Naive thymus-derived CD4-positive, alpha-beta T cell (primary cell): ENCODE measurements at regions not wholly inside any gene's neighbourhood (a gene's known extent, or its start where the extent isn't known, plus 50 kb on each side); places are given as distances from the start of the nearest gene placed in this dataset.

Source experiments
- ATAC-seq: fragments of 150-1000 bp; cut with Tn5 transposase; 2 replicates; pipeline ENCODE4 v1.10.0; 2021; ENCODE audit warnings: mild to moderate bottlenecking, moderate library complexity
- CTCF ChIA-PET: fragments of 350-600 bp; sonication (Branson Sonifier 250); formaldehyde crosslinking; loops from one replicate; lab custom pipeline; 2021; ENCODE audit warnings: antibody characterized with exemption; lab: Charles Lee
- POLR2A ChIA-PET: fragments of 350-600 bp; sonication (Branson Sonifier 250); formaldehyde crosslinking; loops from one replicate; lab custom pipeline; 2021; ENCODE audit warnings: antibody characterized with exemption, inconsistent platforms; lab: Charles Lee
- DNase-seq, 9 donors: peaks; one replicate each; pipeline versions ENCODE4 v3.0.0 to v3.0.0-alpha.2; 2020 to 2022; ENCODE audit warnings: mixed read lengths in 1 of 9
- H3K27ac ChIP-seq: one replicate; pipeline ENCODE4 v1.7.0; 2013; ENCODE audit warnings: mild to moderate bottlenecking, low read depth, low read length, moderate library complexity
- H3K27me3 ChIP-seq, 2 donors: one replicate each; pipeline ENCODE4 v1.7.0; 2013; ENCODE audit warnings: low read length in 2 of 2, mild to moderate bottlenecking in 2 of 2, moderate library complexity in 2 of 2; ENCODE audit not compliant: control insufficient read depth in 2 of 2, insufficient read depth in 2 of 2
- H3K36me3 ChIP-seq, 3 experiments: 1 replicate in 2 of 3; 2 replicates in 1 of 3; pipeline ENCODE4 v1.7.0; 2013; ENCODE audit warnings: low read length in 3 of 3, mild to moderate bottlenecking in 3 of 3, moderate library complexity in 1 of 3; ENCODE audit not compliant: insufficient read depth in 3 of 3, control insufficient read depth in 2 of 3
- H3K4me1 ChIP-seq, 2 donors: one replicate each; pipeline ENCODE4 v1.7.0; 2013; ENCODE audit warnings: low read length in 2 of 2, mild to moderate bottlenecking in 2 of 2, moderate library complexity in 1 of 2; ENCODE audit not compliant: control insufficient read depth in 2 of 2, insufficient read depth in 2 of 2
- H3K4me3 ChIP-seq: 2 replicates; pipeline ENCODE4 v1.7.0; 2013; ENCODE audit warnings: mild to moderate bottlenecking, low read length
- H3K9me3 ChIP-seq, 3 experiments: 1 replicate in 2 of 3; 2 replicates in 1 of 3; pipeline ENCODE4 v1.7.0; 2013; ENCODE audit warnings: low read length in 3 of 3; ENCODE audit not compliant: control insufficient read depth in 2 of 3
- H3K27ac Mint-ChIP-seq, 9 donors: one replicate each; pipeline ENCODE4 v1.8.0; 2020 to 2022; ENCODE audit warnings: mixed read lengths in 9 of 9, mild to moderate bottlenecking in 8 of 9, moderate library complexity in 5 of 9, inconsistent platforms in 2 of 9
- H3K27me3 Mint-ChIP-seq, 5 donors: one replicate each; pipeline ENCODE4 v1.8.0; 2021 to 2022; ENCODE audit warnings: mixed read lengths in 5 of 5, mild to moderate bottlenecking in 1 of 5
- H3K36me3 Mint-ChIP-seq, 5 donors: one replicate each; pipeline ENCODE4 v1.8.0; 2020 to 2022; ENCODE audit warnings: mixed read lengths in 5 of 5, mild to moderate bottlenecking in 3 of 5, inconsistent platforms in 1 of 5
- H3K4me1 Mint-ChIP-seq, 7 donors: one replicate each; pipeline ENCODE4 v1.8.0; 2020 to 2022; ENCODE audit warnings: mixed read lengths in 7 of 7, mild to moderate bottlenecking in 3 of 7, inconsistent platforms in 1 of 7
- H3K4me3 Mint-ChIP-seq, 10 donors: one replicate each; pipeline ENCODE4 v1.8.0; 2020 to 2022; ENCODE audit warnings: mild to moderate bottlenecking in 10 of 10, mixed read lengths in 10 of 10, moderate library complexity in 6 of 10, inconsistent platforms in 2 of 10
- H3K9me3 Mint-ChIP-seq, 11 donors: one replicate each; pipeline ENCODE4 v1.8.0; 2020 to 2022; ENCODE audit warnings: mixed read lengths in 11 of 11, mild to moderate bottlenecking in 4 of 11, inconsistent platforms in 1 of 11, moderate library complexity in 1 of 11
- intact Hi-C, 2 donors: fragments of 100-400 bp; cut with micrococcal nuclease; formaldehyde crosslinking; loops; one replicate each; pipeline ENCODE4 v1.15.1; 2023

DNA sequence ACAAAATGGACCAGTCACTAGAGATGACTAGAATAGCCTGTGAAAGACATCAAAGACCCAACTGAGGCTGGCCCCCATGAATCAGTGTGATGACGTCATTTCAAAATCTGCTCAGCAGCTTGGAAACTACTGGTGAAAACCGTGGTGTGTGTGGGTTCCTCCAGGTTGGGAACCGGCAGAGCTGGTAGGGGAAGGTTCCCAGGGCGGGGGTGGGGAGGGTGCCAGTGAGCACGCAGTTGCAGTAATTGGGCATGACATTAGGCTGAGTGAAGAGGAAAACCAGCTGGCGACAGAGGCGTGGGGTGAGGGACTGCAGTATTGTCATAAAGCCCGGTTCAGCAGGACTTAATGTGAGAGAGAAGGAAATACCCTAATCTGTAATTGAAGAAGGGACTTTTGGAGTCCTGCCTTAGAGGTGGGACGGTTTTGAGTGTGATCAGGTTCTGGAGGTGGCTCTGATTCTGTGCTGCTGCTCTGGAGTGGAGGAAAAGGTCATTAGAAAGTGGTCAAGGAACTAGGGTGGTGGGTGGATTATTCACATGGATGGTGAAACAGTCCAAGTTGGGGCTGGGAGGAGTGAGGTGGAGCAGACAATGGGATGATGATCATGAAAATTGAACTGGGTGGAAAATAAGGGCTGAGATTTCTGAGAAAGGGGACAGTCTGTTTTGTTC lies 52.0 kb upstream of the MTHFD1L start:
- peaks cover 7 to 50% (median 24%) of the 10 kb centered on the region in 5 donors for H3K27me3 Mint-ChIP-seq
- no peak overlapping the region for H3K4me3 ChIP-seq
- peak overlapping the region in 1 of 9 donors; percentile 61 for H3K27ac Mint-ChIP-seq
- H3K4me1 Mint-ChIP-seq, result peaks cover 0 to 5% (median 0%) of the 10 kb centered on the region in 7 donors
- H3K9me3 ChIP-seq, result no peaks in the 10 kb centered on the region
- H3K27ac ChIP-seq, result no peak overlapping the region
- H3K4me3 Mint-ChIP-seq, result no peak overlapping the region
- ATAC-seq, result no peak
- no peaks in the 10 kb centered on the region for H3K36me3 Mint-ChIP-seq
- no peaks in the 10 kb centered on the region for H3K9me3 Mint-ChIP-seq
- ChIA-PET CTCF (interaction anchor here (5.0 kb wide), 1 partner anchor 395 kb away, joined by 37 read pairs; no protein-coding TSS in a partner anchor), POLR2A (no interaction called here)
- H3K27me3 ChIP-seq, result no peaks in the 10 kb centered on the region
- no peaks in the 10 kb centered on the region for H3K36me3 ChIP-seq
- H3K4me1 ChIP-seq, result no peaks in the 10 kb centered on the region
- no peak for DNase-seq
- intact Hi-C loops, result no loop called here

DNA sequence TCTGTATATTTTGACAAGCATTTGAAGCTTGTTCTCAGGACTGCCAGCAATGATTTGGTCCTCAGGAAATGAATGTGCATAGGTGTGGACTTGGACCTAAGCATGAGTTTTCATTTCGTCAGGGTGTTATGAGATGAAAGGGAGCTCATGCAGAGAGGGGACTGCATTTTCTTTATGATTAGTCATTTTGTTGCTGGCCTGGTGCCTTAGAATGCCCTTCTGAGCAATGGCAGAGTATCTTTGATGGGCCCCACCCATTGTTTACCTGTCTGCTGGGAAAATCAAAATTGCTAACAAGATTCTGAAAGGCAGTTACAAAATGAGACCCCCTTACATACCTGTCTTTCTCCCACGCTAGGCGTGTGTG lies 51.5 kb upstream of the MTHFD1L start:
- intact Hi-C loops, result loop anchor here in 1 of 2 donors (2.0 kb wide), 1 partner anchor 797 kb away; no protein-coding TSS in a partner anchor
- Histone ChIP-seq H3K27me3 (peaks cover 0 to 3% of the 10 kb centered on the region in 2 donors), H3K27ac (no peak overlapping the region), H3K36me3 (no peaks in the 10 kb centered on the region), H3K4me1 (no peaks in the 10 kb centered on the region), H3K4me3 (no peak overlapping the region), H3K9me3 (no peaks in the 10 kb centered on the region)
- Mint-ChIP-seq H3K27me3 (peaks cover 7 to 50% (median 29%) of the 10 kb centered on the region in 5 donors), H3K9me3 (no peaks in the 10 kb centered on the region), H3K36me3 (no peaks in the 10 kb centered on the region), H3K27ac (peak overlapping the region in 1 of 9 donors; percentile 61), H3K4me1 (peaks cover 0 to 5% (median 0%) of the 10 kb centered on the region in 7 donors), H3K4me3 (no peak overlapping the region)
- ChIA-PET CTCF (interaction anchor here (5.0 kb wide), 1 partner anchor 396 kb away, joined by 37 read pairs; no protein-coding TSS in a partner anchor), POLR2A (no interaction called here)
- DNase-seq (no peak), ATAC-seq (no peak)
